Uterus (tissue), 3 donors: ENCODE measurements at regions not wholly inside any gene's neighbourhood (a gene's known extent, or its start where the extent isn't known, plus 50 kb on each side); places are given as distances from the start of the nearest gene placed in this dataset.

Experiments used
- DNase-seq, 2 donors: peaks; one replicate each; pipeline ENCODE4 v3.0.0-alpha.2; 2019 to 2020
- H3K27ac ChIP-seq, 2 donors: fragments of 200-600 bp; sonication (generic); 1 replicate in 1 of 2; 2 replicates in 1 of 2; pipeline ENCODE4 v1.5.1; 2016 to 2018
- H3K27me3 ChIP-seq, 2 donors: fragments of 200-600 bp; sonication (generic); one replicate each; pipeline ENCODE4 v1.5.1; 2018 to 2019; ENCODE audit warnings: control low read depth in 1 of 2
- H3K36me3 ChIP-seq, 2 donors: fragments of 200-600 bp; sonication (generic); one replicate each; pipeline ENCODE4 v1.5.1; 2019; ENCODE audit warnings: control low read depth in 1 of 2
- H3K4me1 ChIP-seq, 2 donors: fragments of 200-600 bp; sonication (generic); one replicate each; pipeline ENCODE4 v1.5.1; 2018 to 2019; ENCODE audit warnings: control low read depth in 1 of 2
- H3K4me3 ChIP-seq, 2 donors: fragments of 200-600 bp; sonication (generic); 1 replicate in 1 of 2; 2 replicates in 1 of 2; pipeline ENCODE4 v1.5.1; 2018 to 2019; ENCODE audit warnings: mild to moderate bottlenecking in 1 of 2
- H3K9me3 ChIP-seq, 2 donors: fragments of 200-600 bp; sonication (generic); one replicate each; pipeline ENCODE4 v1.5.1; 2019; ENCODE audit warnings: control low read depth in 1 of 2
- CTCF ChIP-seq, 4 experiments: fragments of 200-600 bp in 2 of 4; fragments of 450-650 bp in 2 of 4; sonication (generic) in 2 of 4; IDR thresholded peaks; one replicate each; pipeline ENCODE4 v1.5.1; 2016 to 2019; ENCODE audit warnings: antibody characterized with exemption in 4 of 4, mild to moderate bottlenecking in 2 of 4, moderate library complexity in 1 of 4
- POLR2A ChIP-seq, 2 donors: fragments of 450-650 bp; IDR thresholded peaks; one replicate each; pipeline ENCODE4 v1.6.1; 2016; ENCODE audit warnings: antibody characterized with exemption in 2 of 2, mild to moderate bottlenecking in 1 of 2, moderate library complexity in 1 of 2
- intact Hi-C: fragments of 100-400 bp; cut with DNase I; formaldehyde crosslinking; loops from one replicate; pipeline ENCODE4 v1.15.1; 2023; ENCODE audit warnings: low total_unique reads
- donor health status: DM: yes; HTN: yes; CAD: no.

- intact Hi-C loops, result no loop called here
- TF ChIP-seq POLR2A (IDR thresholded peaks at IDR 0.05) (no peak), CTCF (IDR thresholded peaks at IDR 0.05) (no peak)
- no peaks in the 10 kb centered on the region for H3K27me3 ChIP-seq
- H3K36me3 ChIP-seq, result no peaks in the 10 kb centered on the region
- no peak for DNase-seq
- no peak overlapping the region for H3K4me3 ChIP-seq
- H3K4me1 ChIP-seq, result no peaks in the 10 kb centered on the region
- H3K27ac ChIP-seq, result no peak overlapping the region
- H3K9me3 ChIP-seq, result no peaks in the 10 kb centered on the region
These were observed 85.5 kb upstream of the VANGL1 start for GRCh38 chr1:115556236-115556635.

- Histone ChIP-seq H3K36me3 (no peaks in the 10 kb centered on the region), H3K27ac (no peak overlapping the region), H3K9me3 (no peaks in the 10 kb centered on the region), H3K4me1 (no peaks in the 10 kb centered on the region), H3K4me3 (no peak overlapping the region), H3K27me3 (no peaks in the 10 kb centered on the region)
- TF ChIP-seq POLR2A (IDR thresholded peaks at IDR 0.05), result no peak
- TF ChIP-seq CTCF (IDR thresholded peaks at IDR 0.05), result no peak
- intact Hi-C loops, result no loop called here
- DNase-seq, result no peak
These were observed 86.3 kb upstream of the VANGL1 start for GRCh38 chr1:115555446-115555845.

- intact Hi-C loops, result no loop called here
- no peaks in the 10 kb centered on the region for H3K27me3 ChIP-seq
- DNase-seq, result no peak
- H3K36me3 ChIP-seq, result no peaks in the 10 kb centered on the region
- H3K4me1 ChIP-seq, result peaks cover 0 to 3% of the 10 kb centered on the region in 2 donors
- no peak overlapping the region for H3K27ac ChIP-seq
- no peaks in the 10 kb centered on the region for H3K9me3 ChIP-seq
- TF ChIP-seq CTCF (IDR thresholded peaks at IDR 0.05), result no peak
- no peak for TF ChIP-seq POLR2A (IDR thresholded peaks at IDR 0.05)
- H3K4me3 ChIP-seq, result no peak overlapping the region
These were observed 94.1 kb upstream of the VANGL1 start for GRCh38 chr1:115547696-115548095.

- Histone ChIP-seq H3K9me3 (no peaks in the 10 kb centered on the region), H3K27me3 (no peaks in the 10 kb centered on the region), H3K4me1 (peaks cover 0 to 3% of the 10 kb centered on the region in 2 donors), H3K4me3 (no peak overlapping the region), H3K27ac (no peak overlapping the region), H3K36me3 (no peaks in the 10 kb centered on the region)
- no peak for TF ChIP-seq POLR2A (IDR thresholded peaks at IDR 0.05)
- TF ChIP-seq CTCF (IDR thresholded peaks at IDR 0.05), result no peak
- intact Hi-C loops, result no loop called here
- DNase-seq, result no peak
These were observed 94.9 kb upstream of the VANGL1 start for GRCh38 chr1:115546846-115547245.

- Histone ChIP-seq H3K4me3 (no peak overlapping the region), H3K36me3 (no peaks in the 10 kb centered on the region), H3K27me3 (no peaks in the 10 kb centered on the region), H3K27ac (peak overlapping the region; percentile 49 to 64), H3K9me3 (no peaks in the 10 kb centered on the region), H3K4me1 (peaks cover 0 to 3% of the 10 kb centered on the region in 2 donors)
- intact Hi-C loops, result no loop called here
- DNase-seq, result peak; percentile 25 to 28
- TF ChIP-seq POLR2A (IDR thresholded peaks at IDR 0.05) (no peak), CTCF (IDR thresholded peaks at IDR 0.05) (peak; percentile 19 to 44 (median 35))
These were observed 95.7 kb upstream of the VANGL1 start for GRCh38 chr1:115545791-115546733.
